C4-2B (cell line): ENCODE measurements at regions not wholly inside any gene's neighbourhood (a gene's known extent, or its start where the extent isn't known, plus 50 kb on each side); places are given as distances from the start of the nearest gene placed in this dataset.

ENCODE experiments used
- CTCF ChIP-seq: fragments of 450-650 bp; conservative IDR thresholded peaks from 2 replicates; pipeline ENCODE4 v1.5.1; 2017; ENCODE audit warnings: mild to moderate bottlenecking
- ZFX ChIP-seq: fragments of 450-650 bp; IDR thresholded peaks from 2 replicates; pipeline ENCODE4 v1.6.1; 2017

GRCh38 chrX:39752815-39753214 is 344.9 kb downstream of the BCOR start:
- no peak for TF ChIP-seq CTCF
- TF ChIP-seq ZFX: no peak
